Endodermal cell (in vitro differentiated cells): ENCODE measurements at regions not wholly inside any gene's neighbourhood (a gene's known extent, or its start where the extent isn't known, plus 50 kb on each side); places are given as distances from the start of the nearest gene placed in this dataset.

Experiments
- DNase-seq: peaks from one replicate; pipeline ENCODE4 v3.0.0-alpha.2; 2017
- H3K27ac ChIP-seq: 2 replicates; pipeline ENCODE4 v1.5.1; 2013; ENCODE audit warnings: mild to moderate bottlenecking, low read depth, low read length, moderate library complexity
- H3K27me3 ChIP-seq: 2 replicates; pipeline ENCODE4 v1.6.1; 2013; ENCODE audit warnings: mild to moderate bottlenecking, low read length, moderate library complexity; ENCODE audit not compliant: insufficient read depth, control insufficient read depth, poor library complexity, severe bottlenecking
- H3K36me3 ChIP-seq: 2 replicates; pipeline ENCODE4 v1.7.0; 2013; ENCODE audit warnings: mild to moderate bottlenecking, low read length, moderate library complexity; ENCODE audit not compliant: control insufficient read depth, insufficient read depth
- H3K4me1 ChIP-seq: one replicate; pipeline ENCODE4 v1.7.0; 2013; ENCODE audit warnings: low read length; ENCODE audit not compliant: control insufficient read depth, insufficient read depth
- H3K4me3 ChIP-seq: 2 replicates; pipeline ENCODE4 v1.5.1; 2013; ENCODE audit warnings: mild to moderate bottlenecking, low read length, moderate library complexity
- H3K9ac ChIP-seq: 2 replicates; pipeline ENCODE4 v1.6.1; 2013; ENCODE audit warnings: mild to moderate bottlenecking, low read length, moderate library complexity; ENCODE audit not compliant: poor library complexity, severe bottlenecking; ENCODE audit errors: extremely low read depth
- H3K9me3 ChIP-seq: 2 replicates; pipeline ENCODE4 v1.6.1; 2013; ENCODE audit warnings: mild to moderate bottlenecking, low read length, moderate library complexity; ENCODE audit not compliant: control insufficient read depth
- H3K27ac Mint-ChIP-seq: 2 replicates; pipeline ENCODE4 v1.8.0; 2020; ENCODE audit warnings: mixed read lengths
- H3K27me3 Mint-ChIP-seq: 2 replicates; pipeline ENCODE4 v1.8.0; 2021; ENCODE audit warnings: mild to moderate bottlenecking, mixed read lengths; ENCODE audit not compliant: insufficient read depth
- H3K36me3 Mint-ChIP-seq: 2 replicates; pipeline ENCODE4 v1.8.0; 2020; ENCODE audit warnings: low read depth, mixed read lengths
- H3K4me1 Mint-ChIP-seq: 2 replicates; pipeline ENCODE4 v1.8.0; 2020; ENCODE audit warnings: mixed read lengths
- H3K4me3 Mint-ChIP-seq: 2 replicates; pipeline ENCODE4 v1.8.0; 2020; ENCODE audit warnings: mild to moderate bottlenecking, moderate library complexity, mixed read lengths
- H3K9me3 Mint-ChIP-seq: 2 replicates; pipeline ENCODE4 v1.8.0; 2020; ENCODE audit warnings: mild to moderate bottlenecking, mixed read lengths
- WGBS, 2 experiments: methylation state at CpG; one replicate each; pipeline versions ENCODE4 v1.1.5 to v1.1.7; 2013; ENCODE audit warnings: missing lambda C conversion rate in 2 of 2, mixed read lengths in 1 of 2; ENCODE audit not compliant: insufficient coverage in 1 of 2, insufficient read length in 1 of 2; 5-methylcytosine and 5-hydroxymethylcytosine counted together
- TF ChIP-seq, protein P1 (sequence below): fragments of 200-600 bp; sonication (generic); conservative IDR thresholded peaks from 2 replicates; pipeline ENCODE4 v1.5.0; 2021; ENCODE audit warnings: antibody characterized with exemption, mild to moderate bottlenecking

DNA sequence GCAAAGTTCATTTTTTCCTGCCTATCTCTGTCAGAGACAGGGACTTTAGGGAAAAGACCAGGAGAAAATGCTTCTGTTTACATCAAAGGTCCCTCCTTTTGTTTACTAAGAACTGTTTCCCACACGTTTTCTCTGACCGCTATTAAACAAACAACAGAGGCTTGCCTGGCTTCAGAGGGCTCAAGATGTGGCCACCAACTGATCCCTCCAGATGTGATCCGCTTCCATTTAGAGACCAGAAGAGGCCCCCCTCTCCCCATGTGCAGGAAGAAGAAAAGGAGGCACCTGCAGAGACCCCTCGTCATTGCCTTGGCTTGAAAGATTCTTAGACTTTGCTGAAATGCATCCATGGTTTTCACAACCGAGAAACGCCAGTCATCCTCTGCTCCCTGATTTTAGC is 217.9 kb upstream of the PWP1 start:
- Mint-ChIP-seq H3K9me3 (no peaks in the 10 kb centered on the region), H3K4me3 (no peak overlapping the region), H3K36me3 (no peaks in the 10 kb centered on the region), H3K4me1 (peaks cover 8% of the 10 kb centered on the region), H3K27ac (peak overlapping the region; percentile 42), H3K27me3 (peaks cover 2% of the 10 kb centered on the region)
- H3K36me3 ChIP-seq, result no peaks in the 10 kb centered on the region
- H3K9me3 ChIP-seq, result no peaks in the 10 kb centered on the region
- H3K4me3 ChIP-seq, result no peak overlapping the region
- no peaks in the 10 kb centered on the region for H3K4me1 ChIP-seq
- DNase-seq, result peak; percentile 64
- no peak overlapping the region for H3K9ac ChIP-seq
- no peak overlapping the region for H3K27ac ChIP-seq
- WGBS, 2 experiments, result 43 to 47% methylated on average over 4 to 6 of the region's 6 CpGs
- H3K27me3 ChIP-seq, result no peaks in the 10 kb centered on the region
- TF ChIP-seq, protein P1, sequence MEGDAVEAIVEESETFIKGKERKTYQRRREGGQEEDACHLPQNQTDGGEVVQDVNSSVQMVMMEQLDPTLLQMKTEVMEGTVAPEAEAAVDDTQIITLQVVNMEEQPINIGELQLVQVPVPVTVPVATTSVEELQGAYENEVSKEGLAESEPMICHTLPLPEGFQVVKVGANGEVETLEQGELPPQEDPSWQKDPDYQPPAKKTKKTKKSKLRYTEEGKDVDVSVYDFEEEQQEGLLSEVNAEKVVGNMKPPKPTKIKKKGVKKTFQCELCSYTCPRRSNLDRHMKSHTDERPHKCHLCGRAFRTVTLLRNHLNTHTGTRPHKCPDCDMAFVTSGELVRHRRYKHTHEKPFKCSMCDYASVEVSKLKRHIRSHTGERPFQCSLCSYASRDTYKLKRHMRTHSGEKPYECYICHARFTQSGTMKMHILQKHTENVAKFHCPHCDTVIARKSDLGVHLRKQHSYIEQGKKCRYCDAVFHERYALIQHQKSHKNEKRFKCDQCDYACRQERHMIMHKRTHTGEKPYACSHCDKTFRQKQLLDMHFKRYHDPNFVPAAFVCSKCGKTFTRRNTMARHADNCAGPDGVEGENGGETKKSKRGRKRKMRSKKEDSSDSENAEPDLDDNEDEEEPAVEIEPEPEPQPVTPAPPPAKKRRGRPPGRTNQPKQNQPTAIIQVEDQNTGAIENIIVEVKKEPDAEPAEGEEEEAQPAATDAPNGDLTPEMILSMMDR, result peak; percentile 32

DNA sequence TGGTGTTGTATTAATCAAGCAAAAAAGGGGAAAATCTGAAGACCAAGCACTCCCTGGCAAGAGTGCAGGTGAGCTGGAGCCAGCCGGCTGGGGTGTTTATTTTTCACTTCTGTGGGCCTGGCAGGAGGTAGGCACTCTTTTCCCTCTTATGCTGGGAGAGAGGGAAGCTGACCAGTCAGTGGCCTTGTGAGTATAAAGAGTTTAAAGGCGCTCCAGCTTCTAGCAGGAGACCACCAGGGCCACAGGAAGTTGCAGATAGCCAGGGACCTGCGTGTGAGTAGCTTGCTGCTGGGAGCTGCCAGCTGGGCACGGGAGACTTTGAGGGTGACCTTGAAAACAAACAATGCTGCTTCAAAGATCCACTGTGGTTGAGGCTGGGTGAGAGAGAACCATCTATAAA is 217.4 kb upstream of the PWP1 start:
- WGBS, 2 experiments, result 55 to 72% methylated on average over 3 to 4 of the region's 4 CpGs
- Histone ChIP-seq H3K9ac (no peak overlapping the region), H3K4me3 (no peak overlapping the region), H3K27me3 (no peaks in the 10 kb centered on the region), H3K4me1 (no peaks in the 10 kb centered on the region), H3K9me3 (no peaks in the 10 kb centered on the region), H3K27ac (no peak overlapping the region), H3K36me3 (no peaks in the 10 kb centered on the region)
- Mint-ChIP-seq H3K36me3 (no peaks in the 10 kb centered on the region), H3K4me3 (no peak overlapping the region), H3K4me1 (peaks cover 8% of the 10 kb centered on the region), H3K27me3 (peaks cover 2% of the 10 kb centered on the region), H3K27ac (peak overlapping the region; percentile 42), H3K9me3 (no peaks in the 10 kb centered on the region)
- no peak for DNase-seq
- TF ChIP-seq, protein P1, result no peak

DNA sequence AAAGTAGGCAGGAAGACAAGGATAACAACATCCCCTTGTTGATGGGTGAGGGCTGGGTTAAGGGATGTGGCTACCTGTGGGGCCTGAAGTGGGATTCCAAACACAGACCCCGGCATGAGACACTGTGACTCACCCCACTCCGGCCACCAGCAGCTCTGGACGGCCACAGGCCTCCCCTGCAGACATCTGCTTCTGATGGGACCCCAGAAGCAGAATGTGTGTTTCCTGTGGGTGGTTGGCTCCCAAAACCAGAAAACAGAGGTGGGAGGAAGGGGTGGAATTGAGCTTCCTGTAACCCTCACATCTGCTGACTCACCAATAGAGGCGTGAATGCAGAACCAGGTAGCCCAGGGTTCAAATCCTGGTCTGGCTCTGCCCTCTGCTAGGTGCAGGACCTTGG is 216.6 kb upstream of the PWP1 start:
- TF ChIP-seq, protein P1, result no peak
- Mint-ChIP-seq H3K36me3 (no peaks in the 10 kb centered on the region), H3K27me3 (peaks cover 2% of the 10 kb centered on the region), H3K9me3 (no peaks in the 10 kb centered on the region), H3K4me1 (peaks cover 8% of the 10 kb centered on the region), H3K4me3 (no peak overlapping the region), H3K27ac (no peak overlapping the region)
- H3K4me1 ChIP-seq, result no peaks in the 10 kb centered on the region
- no peak overlapping the region for H3K27ac ChIP-seq
- WGBS, 2 experiments, result 90 to 100% methylated on average over 4 of the region's 4 CpGs
- H3K27me3 ChIP-seq, result no peaks in the 10 kb centered on the region
- DNase-seq, result no peak
- H3K9ac ChIP-seq, result no peak overlapping the region
- H3K9me3 ChIP-seq, result no peaks in the 10 kb centered on the region
- H3K36me3 ChIP-seq, result no peaks in the 10 kb centered on the region
- no peak overlapping the region for H3K4me3 ChIP-seq
